NCI-H526 treated with DMSO at 0.1 percent for 48 hours (cell line): ENCODE measurements at regions not wholly inside any gene's neighbourhood (a gene's known extent, or its start where the extent isn't known, plus 50 kb on each side); places are given as distances from the start of the nearest gene placed in this dataset.
A peak's percentile ranks its signal among the peaks of the same experiment; 100 is the strongest.

Experiments used
- DNase-seq: peaks from one replicate; lab custom pipeline; 2025; lab: John Stamatoyannopoulos, UW

GRCh38 chr2:172329416-172329773, 98.0 kb upstream of the ITGA6 start:
- no peak for DNase-seq

- DNase-seq, result no peak
Observed at GRCh38 chr2:172329774-172330671, 97.4 kb upstream of the ITGA6 start.

- DNase-seq, result no peak
Observed at GRCh38 chr2:172332507-172332906, 94.9 kb upstream of the ITGA6 start.

- DNase-seq, result no peak
Observed at GRCh38 chr2:172333235-172333977, 94.0 kb upstream of the ITGA6 start.

- no peak for DNase-seq
Observed at GRCh38 chr2:172333978-172334330, 93.4 kb upstream of the ITGA6 start.

- no peak for DNase-seq
Observed at GRCh38 chr2:172334988-172335387, 92.4 kb upstream of the ITGA6 start.

- no peak for DNase-seq
Observed at GRCh38 chr2:172335736-172336135, 91.7 kb upstream of the ITGA6 start.

GRCh38 chr2:172336681-172337080, 90.7 kb upstream of the ITGA6 start:
- no peak for DNase-seq

- no peak for DNase-seq
Observed at GRCh38 chr2:172339371-172340010, 87.9 kb upstream of the ITGA6 start.

GRCh38 chr2:172340394-172340793, 87.0 kb upstream of the ITGA6 start:
- no peak for DNase-seq

- no peak for DNase-seq
Observed at GRCh38 chr2:172342078-172342477, 85.3 kb upstream of the ITGA6 start.

GRCh38 chr2:172342611-172343010, 84.8 kb upstream of the ITGA6 start:
- peak; percentile 81 for DNase-seq

- DNase-seq, result no peak
Observed at GRCh38 chr2:172344159-172344558, 83.2 kb upstream of the ITGA6 start.

- no peak for DNase-seq
Observed at GRCh38 chr2:172345956-172346555, 81.3 kb upstream of the ITGA6 start.

GRCh38 chr2:172348555-172349288, 78.7 kb upstream of the ITGA6 start:
- no peak for DNase-seq

- no peak for DNase-seq
Observed at GRCh38 chr2:172350839-172351479, 76.4 kb upstream of the ITGA6 start.

- DNase-seq, result no peak
Observed at GRCh38 chr2:172351586-172351985, 75.8 kb upstream of the ITGA6 start.

GRCh38 chr2:172354347-172354746, 73.0 kb upstream of the ITGA6 start:
- no peak for DNase-seq

- no peak for DNase-seq
Observed at GRCh38 chr2:172357442-172357841, 69.9 kb upstream of the ITGA6 start.

GRCh38 chr2:172358691-172359556, 68.5 kb upstream of the ITGA6 start:
- no peak for DNase-seq
